ENCODE measurements at regions not wholly inside any gene's neighbourhood (a gene's known extent, or its start where the extent isn't known, plus 50 kb on each side); places are given as distances from the start of the nearest gene placed in this dataset.

DNA sequence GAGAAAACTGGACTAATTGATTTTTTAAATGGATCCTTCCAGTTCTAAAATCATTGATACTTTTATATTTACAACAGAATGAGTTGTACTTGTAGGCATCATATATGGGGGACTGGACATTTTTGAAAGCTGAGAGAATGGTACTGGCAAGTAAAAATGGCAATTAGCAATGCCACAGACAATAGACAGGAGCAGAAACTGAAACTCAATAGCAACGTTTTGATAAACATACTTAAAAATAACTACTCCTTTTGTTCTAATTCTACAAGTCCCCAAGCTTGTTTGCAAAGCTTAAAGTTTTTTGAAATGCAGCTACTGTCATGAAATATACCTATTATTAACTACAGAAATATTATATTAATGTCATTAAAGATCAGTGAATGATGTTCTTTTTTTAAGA lies 52.8 kb upstream of the FBXL7 start:
- ChIA-PET POLR2A (no interaction called here), CTCF (no interaction called here)

DNA sequence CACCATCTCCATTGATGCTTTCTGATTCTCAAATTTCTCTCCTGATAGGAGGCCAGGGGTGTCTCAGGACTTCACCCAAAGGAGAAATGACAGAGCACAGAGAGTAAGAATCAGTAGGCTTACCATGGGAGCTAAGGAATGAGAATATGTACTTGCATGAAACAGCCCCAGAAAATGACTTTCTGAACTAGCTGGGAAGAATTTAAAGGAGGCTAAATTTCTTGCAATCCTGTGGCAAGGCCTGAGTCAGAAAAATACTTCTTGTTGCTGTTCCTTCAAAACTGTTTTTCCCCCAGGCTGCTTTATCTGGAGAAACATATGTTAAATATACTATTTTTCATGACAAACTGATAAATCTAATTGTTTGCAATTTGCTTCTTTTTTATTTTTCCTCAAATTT lies 53.4 kb upstream of the FBXL7 start:
- ChIA-PET POLR2A (no interaction called here), CTCF (no interaction called here)

DNA sequence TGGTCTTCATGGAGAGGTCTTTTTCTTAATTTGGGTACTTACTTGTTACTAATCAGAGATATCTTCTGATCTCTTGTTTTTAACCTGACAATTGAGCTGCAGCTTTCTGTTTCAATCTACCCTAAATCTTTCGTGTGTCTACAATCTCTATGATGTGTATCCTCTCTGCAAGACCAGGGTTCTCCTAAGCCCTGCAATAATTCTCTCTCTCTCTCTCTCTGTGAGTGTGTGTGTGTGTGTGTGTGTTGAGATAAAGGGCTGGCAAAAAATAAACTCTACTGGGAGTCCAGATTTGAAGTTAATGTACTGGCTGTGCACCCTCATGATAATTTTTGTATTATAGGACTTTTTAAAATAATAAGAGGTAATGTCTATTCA lies 57.8 kb upstream of the FBXL7 start:
- POLR2A ChIA-PET: no interaction called here

DNA sequence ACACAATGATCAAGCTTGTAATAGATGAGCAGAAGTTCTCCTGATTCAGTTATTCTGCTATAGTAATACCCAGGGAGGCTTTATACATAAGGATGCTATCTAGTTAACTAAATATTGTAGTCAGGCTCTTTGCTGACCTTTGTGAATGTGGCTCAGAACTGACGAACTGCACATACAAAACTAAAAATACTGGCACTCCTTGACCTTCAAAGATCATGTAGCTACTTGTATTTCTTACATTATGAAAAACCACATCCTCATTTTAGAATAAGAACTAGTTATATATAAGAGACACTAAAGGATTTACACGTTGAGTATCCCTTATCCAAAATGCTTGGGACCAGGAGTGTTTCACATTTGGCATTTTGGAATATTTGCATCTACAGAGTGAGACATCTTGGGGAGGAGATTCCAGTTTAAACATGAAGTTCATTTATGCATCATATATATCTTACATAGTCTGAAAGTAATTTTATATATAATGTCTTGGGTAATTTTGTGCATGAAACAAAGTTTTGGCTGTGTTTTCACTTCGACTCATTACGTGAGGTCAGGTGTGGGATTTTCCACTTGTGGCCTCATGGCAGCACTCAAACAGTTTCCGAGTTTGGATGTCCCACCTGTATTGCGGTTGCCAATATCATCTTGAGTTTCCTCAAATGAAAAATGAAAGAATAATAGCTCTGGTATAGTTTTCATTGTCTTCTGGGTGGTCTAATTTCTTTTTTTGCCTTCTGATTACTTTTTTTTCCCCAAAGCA lies 58.4 kb upstream of the FBXL7 start:
- ChIA-PET CTCF (no interaction called here), POLR2A (no interaction called here)

More for the DNA sequence above, 57.8 kb upstream of the FBXL7 start:
- CTCF ChIA-PET: no interaction called here

DNA sequence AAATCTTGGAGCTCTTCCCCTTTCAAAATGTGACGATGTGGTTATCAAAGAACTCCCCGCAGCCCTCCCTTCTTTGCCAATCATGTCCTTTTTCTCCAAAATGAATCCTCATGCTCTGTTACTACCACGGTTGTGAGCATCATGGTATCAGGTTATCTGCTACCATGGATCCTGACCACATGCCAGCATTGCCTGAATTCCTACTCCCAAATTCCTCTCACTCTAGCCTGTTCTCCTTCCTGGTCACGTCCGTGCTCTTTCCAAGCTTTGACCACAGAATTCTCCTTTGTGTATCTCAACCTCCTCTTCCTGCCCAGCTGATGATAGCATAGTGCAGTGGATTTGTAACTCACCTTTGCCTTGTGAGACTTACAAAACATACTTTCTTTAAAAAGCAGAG lies 59.5 kb upstream of the FBXL7 start:
- CTCF ChIA-PET: no interaction called here

DNA sequence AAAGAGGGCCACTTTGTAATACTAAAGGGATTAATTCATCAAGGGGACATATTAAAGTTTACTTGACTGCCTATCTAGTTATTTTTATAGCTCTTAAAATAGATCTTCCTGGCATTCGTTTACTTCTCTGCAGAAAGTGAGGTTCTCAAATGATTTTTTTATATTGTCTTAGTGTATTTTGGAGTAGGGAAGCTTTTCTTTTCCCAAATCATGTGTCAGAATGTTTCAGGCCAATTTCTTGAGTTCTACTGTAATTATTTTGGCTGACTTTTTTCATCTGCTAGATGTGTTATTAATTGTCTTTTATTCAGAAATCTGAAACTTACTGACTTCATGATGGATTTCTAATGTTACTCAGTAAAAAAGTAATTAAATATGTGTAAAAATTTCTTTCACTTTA lies 60.2 kb upstream of the FBXL7 start:
- POLR2A ChIA-PET: no interaction called here
- CTCF ChIA-PET: no interaction called here

More for the DNA sequence above, 59.5 kb upstream of the FBXL7 start:
- POLR2A ChIA-PET: no interaction called here

DNA sequence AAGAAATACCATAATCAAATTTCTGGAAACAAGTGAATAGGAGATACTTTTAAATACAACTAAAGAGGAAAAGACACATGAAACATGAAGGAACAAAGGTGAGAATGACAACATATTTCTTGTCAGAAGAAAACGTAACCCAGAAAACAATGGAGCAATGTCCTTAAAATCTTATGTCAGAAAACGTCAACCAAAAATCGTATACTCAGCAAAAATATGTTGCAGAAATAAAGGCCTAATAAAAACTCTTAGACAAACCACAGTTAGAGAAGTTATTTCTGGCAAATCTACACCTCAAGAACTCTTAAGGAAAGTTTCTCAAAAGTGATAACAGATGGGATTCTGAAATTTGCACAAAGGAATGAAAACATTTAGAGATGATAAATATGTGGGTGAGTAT lies 66.3 kb upstream of the FBXL7 start:
- CTCF ChIA-PET: no interaction called here
- POLR2A ChIA-PET: no interaction called here

DNA sequence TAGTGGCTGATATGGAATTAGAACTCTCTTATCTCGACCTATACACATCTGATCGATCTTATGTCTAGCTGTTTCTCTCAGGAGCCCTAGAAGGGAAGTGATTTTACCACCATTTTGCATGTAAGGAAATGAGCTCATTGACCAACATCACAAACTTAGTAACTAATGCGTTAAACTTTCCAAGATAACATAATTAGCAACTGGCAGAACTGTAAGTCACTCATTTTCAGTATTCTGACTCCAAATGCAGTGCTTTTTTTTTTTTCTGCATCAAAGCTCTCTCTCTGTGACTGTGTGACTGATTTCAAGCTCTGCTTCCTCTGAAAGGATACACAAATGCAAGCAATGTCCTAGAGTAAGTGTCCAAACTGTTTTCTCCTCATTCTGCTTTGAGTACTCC lies 68.1 kb upstream of the FBXL7 start:
- ChIA-PET CTCF (no interaction called here), POLR2A (interaction anchor here (0.6 kb wide), 1 partner anchor 106 kb away, joined by 3 read pairs; no protein-coding TSS in a partner anchor)

DNA sequence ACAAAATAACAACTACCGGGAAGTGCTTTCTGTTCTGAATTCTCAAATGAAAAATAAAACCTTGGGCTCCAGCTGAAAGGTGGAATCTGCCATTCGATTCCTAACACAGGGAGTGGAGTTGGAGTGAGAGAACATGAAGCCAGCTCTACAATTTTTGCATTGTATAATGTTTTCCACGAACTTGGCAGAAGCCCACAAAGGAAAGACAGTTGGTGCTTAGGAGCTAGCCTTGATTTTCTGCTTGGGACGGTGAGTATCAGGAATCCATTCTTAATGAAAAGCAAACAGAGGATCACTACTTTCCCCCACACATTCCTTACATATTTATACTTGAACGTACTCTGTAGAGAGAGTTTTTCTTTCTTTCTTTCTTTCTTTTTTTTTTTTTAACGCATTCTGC lies 74.2 kb upstream of the FBXL7 start:
- POLR2A ChIA-PET: no interaction called here
- CTCF ChIA-PET: no interaction called here

DNA sequence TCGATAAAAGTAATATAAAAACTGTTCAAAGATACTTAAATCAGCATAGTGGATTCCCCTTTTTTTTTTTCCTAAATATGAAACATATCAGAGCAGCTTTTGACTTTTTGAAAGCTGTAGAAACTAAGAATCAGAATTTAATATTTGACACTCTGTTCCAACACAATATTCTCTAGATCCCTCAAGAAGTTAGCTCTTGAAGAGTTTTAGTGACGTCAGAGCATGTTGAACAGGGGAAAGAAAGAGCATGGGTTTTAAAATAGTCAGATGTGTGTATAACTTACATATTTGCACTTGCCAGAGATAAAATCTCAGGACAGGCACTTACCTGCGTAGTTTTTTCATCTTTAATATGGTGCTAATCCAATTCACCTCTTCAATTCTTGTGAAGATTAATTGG lies 75.2 kb upstream of the FBXL7 start:
- POLR2A ChIA-PET: no interaction called here
- CTCF ChIA-PET: no interaction called here

DNA sequence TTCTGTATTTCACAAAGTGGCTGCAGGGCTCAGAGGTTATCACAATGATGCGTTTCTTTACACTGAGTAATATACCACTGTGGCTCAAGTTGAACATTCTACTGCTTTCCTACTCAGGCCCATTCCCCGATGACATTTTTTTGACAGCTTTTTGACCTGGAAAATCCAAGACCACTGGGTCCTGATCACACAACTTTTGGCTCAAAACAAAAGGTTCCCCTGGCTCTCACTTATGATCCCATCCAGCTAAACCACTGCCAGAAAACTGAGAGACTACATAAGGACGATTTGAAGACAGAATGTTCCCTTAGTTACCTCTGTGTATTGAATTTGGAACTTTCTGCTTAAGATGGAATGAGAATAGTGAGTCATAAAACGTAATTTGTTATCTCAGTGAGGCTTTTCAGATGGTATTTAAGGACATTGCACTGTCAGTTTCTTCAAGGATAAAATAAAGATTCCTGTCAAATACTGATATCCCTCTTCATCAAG lies 78.0 kb upstream of the FBXL7 start:
- ChIA-PET POLR2A (no interaction called here), CTCF (no interaction called here)

DNA sequence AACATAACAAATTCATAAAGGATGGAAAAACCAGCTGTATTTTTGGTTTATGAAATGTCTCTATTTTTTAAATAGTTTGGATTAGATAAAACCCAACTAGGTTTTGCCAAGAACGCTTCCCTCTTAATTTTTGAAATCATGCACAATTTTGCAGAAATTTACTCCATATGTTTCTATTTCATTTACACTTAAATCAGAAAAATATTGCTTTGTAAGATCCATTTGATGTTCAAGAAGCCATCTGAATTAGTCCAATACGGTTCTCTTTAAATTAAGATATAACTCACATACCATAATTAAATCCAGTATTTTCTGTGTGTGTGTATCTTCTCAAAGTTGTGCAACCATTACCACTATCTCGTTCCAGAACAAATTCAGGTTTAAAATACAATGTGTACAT lies 78.6 kb upstream of the FBXL7 start:
- ChIA-PET CTCF (no interaction called here), POLR2A (no interaction called here)

DNA sequence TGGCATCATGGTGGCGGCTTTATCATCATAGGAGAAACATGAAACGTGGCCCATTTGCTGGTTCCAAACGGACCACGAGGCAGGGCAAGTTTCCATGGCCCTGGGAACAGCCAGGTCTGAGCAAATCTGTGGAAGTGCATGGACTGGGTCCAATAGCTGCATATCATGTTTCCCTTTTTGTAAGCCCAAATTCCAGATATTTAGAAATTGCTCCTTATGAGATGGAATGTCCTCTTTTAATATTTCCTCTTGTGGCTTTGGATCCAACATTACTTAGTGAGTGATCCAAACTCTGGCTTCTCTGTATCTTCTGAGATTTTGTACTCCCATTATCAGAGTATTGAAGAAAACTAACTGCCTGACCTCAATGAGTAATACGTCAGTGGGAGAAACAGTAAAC lies 79.8 kb upstream of the FBXL7 start:
- CTCF ChIA-PET: no interaction called here

DNA sequence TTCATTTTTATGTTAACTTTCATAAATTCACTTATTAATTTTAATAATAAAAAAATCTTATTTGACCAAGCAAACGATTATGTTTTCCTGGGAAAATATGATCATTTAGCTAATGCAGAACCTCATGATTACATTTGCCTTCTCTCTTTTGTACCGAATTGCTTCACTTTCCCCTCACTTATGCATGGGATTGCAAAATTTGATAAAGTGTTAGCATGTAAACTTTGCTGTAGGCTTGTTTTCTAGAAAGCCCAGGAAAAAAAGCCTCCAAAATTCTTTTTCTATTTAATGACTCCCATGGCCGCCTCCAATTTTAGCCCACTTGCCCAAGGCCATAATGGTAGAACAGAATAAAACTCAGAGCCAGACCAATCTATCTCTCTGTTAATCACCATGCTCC lies 82.8 kb upstream of the FBXL7 start:
- CTCF ChIA-PET: no interaction called here
- POLR2A ChIA-PET: no interaction called here

More for the DNA sequence above, 79.8 kb upstream of the FBXL7 start:
- POLR2A ChIA-PET: no interaction called here

DNA sequence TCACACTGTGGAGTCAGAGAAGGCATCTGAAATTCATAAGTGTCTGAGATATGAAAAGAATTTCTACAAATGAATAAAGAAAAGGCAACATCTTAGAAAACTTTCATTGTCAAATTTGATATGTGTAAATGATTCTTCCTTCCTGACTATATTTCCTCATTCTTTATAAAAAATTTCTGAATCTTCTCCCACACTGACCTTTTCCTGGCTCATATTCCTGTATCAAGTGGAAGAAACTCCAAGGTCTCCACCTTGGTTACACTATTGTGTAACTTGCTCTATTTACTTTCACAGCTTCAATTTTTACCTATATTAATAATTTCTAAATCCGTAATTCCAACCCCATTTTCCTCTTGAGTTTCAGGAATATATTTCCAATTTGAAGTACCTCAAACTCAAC lies 93.5 kb upstream of the FBXL7 start:
- ChIA-PET POLR2A (no interaction called here), CTCF (no interaction called here)

DNA sequence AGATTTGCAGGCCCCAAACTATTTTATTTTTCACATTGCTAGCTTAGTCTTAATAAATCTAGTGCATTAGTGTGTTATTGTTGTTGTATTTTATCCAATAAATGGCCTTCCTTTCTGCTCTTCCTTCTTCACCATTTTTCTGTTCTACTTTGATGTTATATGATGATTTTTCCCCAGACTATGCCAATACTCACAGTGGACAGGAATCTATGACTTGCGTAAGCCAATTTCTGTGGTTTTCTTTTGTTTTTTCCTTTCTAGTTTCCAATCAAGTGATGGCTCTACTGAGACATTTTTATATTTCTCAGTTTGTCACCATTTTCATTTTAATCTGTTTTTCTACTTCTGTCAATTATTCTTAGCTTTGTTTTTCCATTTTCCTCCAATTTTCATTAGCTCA lies 106.8 kb upstream of the FBXL7 start:
- ChIA-PET POLR2A (no interaction called here), CTCF (no interaction called here)

DNA sequence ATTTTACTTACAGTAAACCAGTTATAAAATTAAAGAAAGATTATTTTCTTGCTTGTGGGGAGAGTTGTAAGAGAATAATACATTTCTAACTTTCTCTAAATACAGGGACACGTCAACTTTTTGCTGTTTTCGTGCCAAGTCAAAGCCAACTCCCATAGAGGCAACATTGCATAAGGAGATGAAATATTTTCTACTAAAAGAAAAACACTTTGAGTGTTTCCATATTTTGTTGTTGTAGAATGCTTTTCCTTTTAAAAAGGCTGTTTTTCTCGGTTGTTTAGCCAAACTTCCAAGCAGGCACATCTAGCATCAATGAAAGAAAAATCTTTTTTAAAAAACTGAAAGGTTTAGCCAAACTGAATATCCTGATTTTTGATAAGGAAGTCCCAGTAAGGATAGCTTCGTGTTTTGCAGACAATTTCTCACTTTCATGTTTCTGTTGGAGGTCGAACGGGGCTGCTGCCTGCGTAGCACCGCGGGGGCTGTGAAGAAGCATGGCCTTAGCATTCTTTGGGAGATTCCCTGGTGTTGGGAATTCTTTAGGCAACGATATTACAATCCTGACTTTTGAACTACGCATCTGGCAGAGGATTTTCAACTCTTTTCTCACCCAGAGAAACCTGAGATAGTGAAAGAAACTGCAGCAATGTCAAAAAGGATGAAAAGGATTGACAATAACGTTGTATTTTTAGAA lies 108.1 kb upstream of the FBXL7 start:
- ChIA-PET POLR2A (no interaction called here), CTCF (no interaction called here)

DNA sequence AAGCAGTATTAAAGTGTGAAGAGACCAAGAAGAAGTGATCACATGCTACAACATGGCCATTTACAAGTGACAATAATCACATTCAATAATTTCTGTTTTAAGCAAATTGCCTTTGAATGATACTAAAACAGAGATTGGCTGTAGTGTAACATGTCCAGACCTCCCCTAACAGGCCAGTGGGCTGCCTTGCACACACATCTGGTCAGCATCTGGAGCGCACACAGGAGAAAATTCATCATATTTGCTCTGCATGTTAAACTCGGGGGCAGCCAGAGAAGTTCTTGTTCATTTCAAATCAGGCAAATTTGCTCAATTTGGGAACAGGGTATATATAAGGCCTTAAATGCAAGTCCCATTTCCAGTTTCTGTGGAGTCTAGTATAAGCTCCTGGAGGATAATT lies 111.1 kb upstream of the FBXL7 start:
- CTCF ChIA-PET: no interaction called here
- POLR2A ChIA-PET: no interaction called here

DNA sequence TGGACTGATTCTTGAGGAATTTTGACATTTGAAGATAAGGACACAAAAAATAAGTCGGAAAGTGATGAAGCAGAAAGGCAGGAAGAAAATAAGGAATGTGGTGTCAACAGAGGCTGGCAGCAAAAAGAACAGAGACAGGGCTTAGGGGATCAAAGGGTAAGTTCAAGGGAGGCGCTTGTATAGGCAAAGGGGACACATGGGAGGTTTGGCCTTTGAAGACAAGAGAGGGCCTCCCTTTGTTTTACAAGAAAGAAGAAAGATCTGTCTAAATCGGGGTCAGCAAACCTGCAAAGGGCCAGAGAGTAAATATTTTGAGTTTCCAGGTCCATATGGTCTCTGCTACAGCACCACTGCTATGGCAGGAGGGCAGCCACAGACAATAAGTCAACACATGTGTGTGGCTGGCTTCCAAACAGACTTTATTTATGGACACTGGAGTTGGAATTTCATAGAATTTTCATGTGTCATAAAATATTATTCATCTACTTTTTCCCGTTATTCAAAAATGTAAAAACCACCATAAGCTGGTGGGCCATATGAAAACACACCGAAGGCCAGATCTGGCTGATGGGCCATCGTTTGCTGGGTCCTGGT lies 112.0 kb upstream of the FBXL7 start:
- CTCF ChIA-PET: no interaction called here
- POLR2A ChIA-PET: no interaction called here

DNA sequence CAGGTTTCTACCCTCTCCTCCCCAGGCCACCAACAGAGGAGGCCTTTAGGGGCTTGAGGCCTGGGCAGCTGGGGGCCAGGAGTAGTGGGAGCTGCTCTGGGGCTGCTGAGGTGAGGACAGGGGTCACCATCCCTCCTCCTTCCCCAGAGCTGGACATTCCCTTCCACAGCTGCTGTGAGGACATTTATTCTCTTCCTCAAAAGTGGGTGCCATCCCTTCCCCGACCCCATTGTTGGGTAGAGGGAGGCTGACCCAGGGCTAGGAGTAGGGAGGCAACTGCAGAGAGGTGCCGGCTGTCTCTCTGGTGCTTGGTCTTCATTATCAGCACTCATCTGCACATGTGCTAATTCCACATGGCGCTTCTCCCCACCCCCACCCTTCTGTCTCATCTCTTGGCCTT lies 113.9 kb upstream of the FBXL7 start:
- POLR2A ChIA-PET: no interaction called here
- CTCF ChIA-PET: no interaction called here

DNA sequence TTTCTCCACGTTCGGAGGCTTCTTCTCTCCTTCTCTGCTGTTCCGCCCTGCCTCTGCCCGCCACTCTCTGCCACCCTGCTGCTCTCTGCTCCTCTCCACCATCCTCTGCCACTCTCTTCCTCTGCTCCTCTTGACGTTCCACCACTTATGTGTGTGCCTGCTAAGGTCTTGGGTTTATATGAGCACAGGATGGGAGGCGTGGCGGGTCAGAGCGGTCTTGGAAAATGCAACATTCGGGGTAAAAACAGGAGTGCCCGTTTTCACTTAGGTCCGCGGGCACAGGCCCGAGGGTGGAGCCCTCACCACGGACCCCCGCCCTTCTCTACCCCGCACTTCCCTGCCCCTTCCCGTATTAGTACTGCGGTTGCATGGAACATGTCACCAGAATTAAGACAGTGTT lies 114.4 kb upstream of the FBXL7 start:
- POLR2A ChIA-PET: no interaction called here
- CTCF ChIA-PET: no interaction called here

DNA sequence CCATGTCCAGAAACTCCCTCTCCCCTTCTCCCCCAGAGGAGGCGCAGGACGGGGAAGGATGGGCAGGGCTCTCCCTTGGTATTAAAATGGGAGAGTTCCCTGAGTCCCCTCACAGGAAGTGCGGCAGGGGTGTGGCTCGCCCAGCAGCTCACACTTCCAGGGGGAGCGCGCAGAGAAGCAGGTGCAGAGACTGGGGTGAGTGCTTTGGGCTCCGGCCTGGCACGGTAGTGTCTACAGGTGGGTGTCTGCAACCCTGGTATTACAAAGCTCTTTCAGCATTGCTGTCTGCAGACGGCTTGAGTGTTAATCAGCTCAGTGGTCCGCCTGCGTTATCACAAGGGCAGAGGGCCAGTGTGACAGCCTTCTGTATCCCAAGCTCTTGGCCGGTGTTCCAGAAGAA lies 114.9 kb upstream of the FBXL7 start:
- POLR2A ChIA-PET: no interaction called here
- CTCF ChIA-PET: no interaction called here

Measured in activated CD8-positive, alpha-beta memory T cell treated with anti-CD3 and anti-CD28 coated beads for 36 hours (primary cell).